MM.1S (cell line): ENCODE measurements at regions not wholly inside any gene's neighbourhood (a gene's known extent, or its start where the extent isn't known, plus 50 kb on each side); places are given as distances from the start of the nearest gene placed in this dataset.

Experiments used
- DNase-seq: peaks from one replicate; pipeline ENCODE4 v3.0.0-alpha.2; 2015
- H2AFZ ChIP-seq: fragments of 300-600 bp; sonication (generic); 2 replicates; pipeline ENCODE4 v1.6.0; 2016; ENCODE audit warnings: antibody characterized with exemption, low read length
- H3F3A ChIP-seq: fragments of 300-600 bp; sonication (generic); 2 replicates; pipeline ENCODE4 v1.6.1; 2016; ENCODE audit warnings: mild to moderate bottlenecking, antibody characterized with exemption, low read length, moderate library complexity, mixed read lengths; ENCODE audit not compliant: insufficient read depth
- H3K27ac ChIP-seq: fragments of 300-600 bp; sonication (generic); 2 replicates; pipeline ENCODE4 v1.5.1; 2016; ENCODE audit warnings: mild to moderate bottlenecking, low read length
- H3K27me3 ChIP-seq: fragments of 300-600 bp; sonication (generic); replicated peaks from 2 replicates; pipeline ENCODE4 v1.6.0; 2016; ENCODE audit warnings: low read length; ENCODE audit not compliant: insufficient read depth
- H3K36me3 ChIP-seq: fragments of 300-600 bp; sonication (generic); replicated peaks from 2 replicates; pipeline ENCODE4 v1.6.1; 2016; ENCODE audit warnings: mild to moderate bottlenecking, low read length, mixed read lengths; ENCODE audit not compliant: insufficient read depth
- H3K4me1 ChIP-seq: fragments of 300-600 bp; sonication (generic); 2 replicates; pipeline ENCODE4 v1.6.1; 2016; ENCODE audit warnings: low read length, mixed read lengths
- H3K4me2 ChIP-seq: fragments of 300-600 bp; sonication (generic); 2 replicates; pipeline ENCODE4 v1.6.0; 2016; ENCODE audit warnings: low read depth, low read length
- H3K4me3 ChIP-seq: fragments of 300-600 bp; sonication (generic); 2 replicates; pipeline ENCODE4 v1.5.1; 2016; ENCODE audit warnings: low read length, mixed read lengths
- H3K79me2 ChIP-seq: fragments of 300-600 bp; sonication (generic); 2 replicates; pipeline ENCODE4 v1.6.1; 2016; ENCODE audit warnings: mixed run types, low read length, mixed read lengths
- H3K9ac ChIP-seq: fragments of 300-600 bp; sonication (generic); 2 replicates; pipeline ENCODE4 v1.6.1; 2016; ENCODE audit warnings: low read length, mixed read lengths
- H3K9me2 ChIP-seq: fragments of 300-600 bp; sonication (generic); replicated peaks from 2 replicates; pipeline ENCODE4 v1.6.1; 2016; ENCODE audit warnings: mild to moderate bottlenecking, low read length, mixed read lengths; ENCODE audit not compliant: insufficient read depth
- H3K9me3 ChIP-seq: fragments of 300-600 bp; sonication (generic); replicated peaks from 2 replicates; pipeline ENCODE4 v1.6.1; 2016; ENCODE audit warnings: mild to moderate bottlenecking, low read length, mixed read lengths; ENCODE audit not compliant: insufficient read depth
- H4K20me1 ChIP-seq: fragments of 300-600 bp; sonication (generic); 2 replicates; pipeline ENCODE4 v1.6.1; 2016; ENCODE audit warnings: mild to moderate bottlenecking, low read length, moderate library complexity, mixed read lengths; ENCODE audit not compliant: insufficient read depth
- CTCF ChIP-seq: fragments of 300-600 bp; sonication (generic); IDR thresholded peaks from 2 replicates; pipeline ENCODE4 v1.5.1; 2016; ENCODE audit warnings: antibody characterized with exemption, low read length, mixed read lengths
- EZH2 ChIP-seq: fragments of 300-600 bp; sonication (generic); optimal IDR thresholded peaks from 2 replicates; pipeline ENCODE3; 2017; ENCODE audit warnings: low read depth, mild to moderate bottlenecking, antibody characterized with exemption, low read length, mixed read lengths
- EZH2phosphoT487 ChIP-seq: fragments of 300-600 bp; sonication (generic); IDR thresholded peaks from 2 replicates; pipeline ENCODE4 v1.6.1; 2018; ENCODE audit warnings: antibody characterized with exemption, low read length

GRCh38 chr7:155198901-155199845 is 98.5 kb upstream of the INSIG1 start:
- Histone ChIP-seq H3F3A (no peaks in the 10 kb centered on the region), H3K27ac (no peak overlapping the region), H3K4me1 (no peaks in the 10 kb centered on the region), H3K4me3 (no peak overlapping the region), H3K4me2 (no peak overlapping the region), H4K20me1 (no peaks in the 10 kb centered on the region), H3K79me2 (no peaks in the 10 kb centered on the region), H3K9me3 (no peaks in the 10 kb centered on the region), H3K9me2 (no peaks in the 10 kb centered on the region), H3K9ac (no peak overlapping the region), H3K36me3 (no peaks in the 10 kb centered on the region), H2AFZ (no peak overlapping the region), H3K27me3 (no peaks in the 10 kb centered on the region; the same call in 1 of the 2 replicates)
- no peak for DNase-seq
- no peak for TF ChIP-seq EZH2phosphoT487

- DNase-seq: no peak
- H3K4me1 ChIP-seq: peaks cover 7% of the 10 kb centered on the region
- TF ChIP-seq EZH2: no peak
Measured at GRCh38 chr7:155201325-155202087, 96.2 kb upstream of the INSIG1 start.

GRCh38 chr7:155202106-155202871 is 95.4 kb upstream of the INSIG1 start:
- H3K27me3 ChIP-seq: no peaks in the 10 kb centered on the region
- no peak overlapping the region for H3K4me2 ChIP-seq
- no peak overlapping the region for H3K4me3 ChIP-seq
- TF ChIP-seq EZH2phosphoT487 (no peak), CTCF (no peak), EZH2 (no peak)
- no peaks in the 10 kb centered on the region for H3K9me3 ChIP-seq
- no peak overlapping the region for H2AFZ ChIP-seq
- H3K9ac ChIP-seq: no peak overlapping the region
- H3K9me2 ChIP-seq: no peaks in the 10 kb centered on the region
- H3K79me2 ChIP-seq: no peaks in the 10 kb centered on the region
- peaks cover 7% of the 10 kb centered on the region for H3K4me1 ChIP-seq
- no peaks in the 10 kb centered on the region for H4K20me1 ChIP-seq
- 0 out of 2 replicates have a peak, but pooled peaks cover 6% of the 10 kb centered on the region for H3F3A ChIP-seq
- H3K36me3 ChIP-seq: no peaks in the 10 kb centered on the region
- H3K27ac ChIP-seq: no peak overlapping the region
- DNase-seq: no peak

More at GRCh38 chr7:155201325-155202087, 96.2 kb upstream of the INSIG1 start:
- no peaks in the 10 kb centered on the region for H4K20me1 ChIP-seq
- H3K4me2 ChIP-seq: no peak overlapping the region
- no peaks in the 10 kb centered on the region for H3K9me2 ChIP-seq
- no peaks in the 10 kb centered on the region for H3K9me3 ChIP-seq
- no peaks in the 10 kb centered on the region for H3K79me2 ChIP-seq
- no peak overlapping the region for H3K9ac ChIP-seq
- no peaks in the 10 kb centered on the region for H3K27me3 ChIP-seq
- 0 out of 2 replicates have a peak, but pooled peaks cover 6% of the 10 kb centered on the region for H3F3A ChIP-seq
- no peaks in the 10 kb centered on the region for H3K36me3 ChIP-seq
- H2AFZ ChIP-seq: no peak overlapping the region
- no peak overlapping the region for H3K4me3 ChIP-seq
- no peak overlapping the region for H3K27ac ChIP-seq
